HepG2 (cell line): ENCODE measurements at regions not wholly inside any gene's neighbourhood (a gene's known extent, or its start where the extent isn't known, plus 50 kb on each side); places are given as distances from the start of the nearest gene placed in this dataset.
A peak's percentile ranks its signal among the peaks of the same experiment; 100 is the strongest.

Source experiments
- ATAC-seq: fragments of 200-7000 bp; cut with Tn5 transposase; 3 replicates; pipeline ENCODE4 v1.9.1; 2020; ENCODE audit warnings: mild to moderate bottlenecking, moderate library complexity
- BruUV-seq: library from RNA; stranded (reverse); fragments of 400-500 nt; replicated peaks from 2 replicates; lab custom pipeline; 2021; lab: Mats Ljungman, UMichigan
- CTCF ChIA-PET: fragments of 300-600 bp; formaldehyde crosslinking; extraction: SDS; loops from one replicate; lab custom pipeline; 2021; ENCODE audit warnings: low total read pairs, inconsistent platforms, low intra/inter-chr PET ratio; lab: Yijun Ruan, JAX
- POLR2A ChIA-PET: fragments of 350-600 bp; sonication (Branson Sonifier 250); formaldehyde crosslinking; loops from one replicate; lab custom pipeline; 2020; ENCODE audit warnings: antibody characterized with exemption, inconsistent platforms; lab: Yijun Ruan, JAX
- DNase-seq: peaks from one replicate; pipeline ENCODE4 v3.0.0-alpha.2; 2015; ENCODE audit warnings: low spot score
- FAIRE-seq: peaks from 3 replicates; lab custom pipeline; 2011; peaks lifted over from hg19 to GRCh38; lab: Jason Lieb, UNC
- H2AFZ ChIP-seq: one replicate; pipeline ENCODE4 v1.6.1; 2011; ENCODE audit warnings: low read length, inconsistent platforms
- H3K27ac ChIP-seq: fragments of 300-600 bp; 3 replicates; pipeline ENCODE4 v1.8.0; 2011; ENCODE audit warnings: mixed run types, mild to moderate bottlenecking, mixed read lengths, low read length, inconsistent platforms; ENCODE audit not compliant: insufficient read depth; ENCODE audit errors: extremely low read length
- H3K27me3 ChIP-seq, 2 experiments: fragments of 200-600 bp in 1 of 2; 2 replicates in 1 of 2; 3 replicates in 1 of 2; pipeline versions ENCODE4 v1.6.0 to v1.8.0; 2011; ENCODE audit warnings: low read length in 2 of 2, mild to moderate bottlenecking in 2 of 2, moderate library complexity in 2 of 2, inconsistent platforms in 1 of 2; ENCODE audit not compliant: insufficient read depth in 2 of 2, control insufficient read depth in 1 of 2
- H3K36me3 ChIP-seq, 2 experiments: fragments of 200-600 bp in 1 of 2; replicated peaks in 1 of 2; 2 replicates in 1 of 2; 3 replicates in 1 of 2; pipeline versions ENCODE4 v1.5.1 to v1.8.0; 2011; ENCODE audit warnings: low read length in 2 of 2, inconsistent platforms in 1 of 2; ENCODE audit not compliant: insufficient read depth in 2 of 2, control insufficient read depth in 1 of 2
- H3K4me1 ChIP-seq: 2 replicates; pipeline ENCODE4 v1.5.1; 2012; ENCODE audit warnings: low read length, inconsistent platforms; ENCODE audit not compliant: insufficient read depth
- H3K4me2 ChIP-seq: 2 replicates; pipeline ENCODE4 v1.6.0; 2011; ENCODE audit warnings: low read depth, low read length, inconsistent platforms
- H3K4me3 ChIP-seq, 3 experiments: fragments of 200-600 bp in 1 of 3; sonication (generic), shearing (Covaris generic) in 1 of 3; replicated peaks in 1 of 3; 2 replicates each; pipeline ENCODE4 v1.5.1; 2011 to 2016; ENCODE audit warnings: low read length in 3 of 3, inconsistent platforms in 2 of 3, low read depth in 2 of 3, mild to moderate bottlenecking in 2 of 3, control low read depth in 1 of 3, mixed read lengths in 1 of 3; ENCODE audit not compliant: insufficient read depth in 1 of 3
- H3K79me2 ChIP-seq: one replicate; pipeline ENCODE4 v1.6.1; 2011; ENCODE audit warnings: low read length, inconsistent platforms; ENCODE audit not compliant: insufficient read depth
- H3K9ac ChIP-seq: 2 replicates; pipeline ENCODE4 v1.6.0; 2011; ENCODE audit warnings: mild to moderate bottlenecking, low read depth, low read length, inconsistent platforms; ENCODE audit not compliant: insufficient read depth
- H3K9me3 ChIP-seq: 2 replicates; pipeline ENCODE4 v1.5.1; 2012; ENCODE audit warnings: mild to moderate bottlenecking, low read length
- H4K20me1 ChIP-seq: 2 replicates; pipeline ENCODE4 v1.6.0; 2011; ENCODE audit warnings: inconsistent platforms, mild to moderate bottlenecking, low read length, moderate library complexity; ENCODE audit not compliant: insufficient read depth
- TAF1 ChIP-seq: sonication (generic); formaldehyde crosslinking; IDR thresholded peaks from 2 replicates; pipeline ENCODE4 v1.4.0; 2020; ENCODE audit warnings: missing genetic modification reagents
- ZNF619 ChIP-seq: sonication (generic); formaldehyde crosslinking; IDR thresholded peaks from 2 replicates; pipeline ENCODE4 v1.4.0; 2020; ENCODE audit warnings: mild to moderate bottlenecking, missing genetic modification reagents
- ZNF747 ChIP-seq: sonication (generic); formaldehyde crosslinking; IDR thresholded peaks from 2 replicates; pipeline ENCODE4 v1.8.1; 2023; ENCODE audit warnings: missing genetic modification reagents, mild to moderate bottlenecking, borderline replicate concordance
- ZNF775 ChIP-seq: sonication (generic); formaldehyde crosslinking; IDR thresholded peaks from 2 replicates; pipeline ENCODE4 v1.4.0; 2020; ENCODE audit warnings: missing genetic modification reagents, mild to moderate bottlenecking, moderate library complexity, borderline replicate concordance
- WGBS: methylation state at CpG from one replicate; pipeline ENCODE4 v1.1.6; 2017; ENCODE audit warnings: low lambda C conversion rate; 5-methylcytosine and 5-hydroxymethylcytosine counted together
- in situ Hi-C: cut with HindIII; loops from 2 replicates; pipeline ENCODE4 v1.10.0; 2017; ENCODE audit warnings: low pct_unique_long_range_greater_than_20kb; ENCODE audit not compliant: extremely low pct_ligation_motif_present
- intact Hi-C: fragments of 100-400 bp; cut with micrococcal nuclease; formaldehyde crosslinking; loops from one replicate; pipeline ENCODE4 v1.10.0; 2022; ENCODE audit not compliant: unreplicated experiment
- TF ChIP-seq, protein P1 (sequence below): fragments of 450-650 bp; IDR thresholded peaks from 2 replicates; pipeline ENCODE4 v1.6.1; 2016
- TF ChIP-seq, protein P2 (sequence below): IDR thresholded peaks from 2 replicates; pipeline ENCODE4 v1.6.1; 2016; ENCODE audit warnings: low read depth, missing genetic modification reagents, missing compliant biosample characterization

DNA sequence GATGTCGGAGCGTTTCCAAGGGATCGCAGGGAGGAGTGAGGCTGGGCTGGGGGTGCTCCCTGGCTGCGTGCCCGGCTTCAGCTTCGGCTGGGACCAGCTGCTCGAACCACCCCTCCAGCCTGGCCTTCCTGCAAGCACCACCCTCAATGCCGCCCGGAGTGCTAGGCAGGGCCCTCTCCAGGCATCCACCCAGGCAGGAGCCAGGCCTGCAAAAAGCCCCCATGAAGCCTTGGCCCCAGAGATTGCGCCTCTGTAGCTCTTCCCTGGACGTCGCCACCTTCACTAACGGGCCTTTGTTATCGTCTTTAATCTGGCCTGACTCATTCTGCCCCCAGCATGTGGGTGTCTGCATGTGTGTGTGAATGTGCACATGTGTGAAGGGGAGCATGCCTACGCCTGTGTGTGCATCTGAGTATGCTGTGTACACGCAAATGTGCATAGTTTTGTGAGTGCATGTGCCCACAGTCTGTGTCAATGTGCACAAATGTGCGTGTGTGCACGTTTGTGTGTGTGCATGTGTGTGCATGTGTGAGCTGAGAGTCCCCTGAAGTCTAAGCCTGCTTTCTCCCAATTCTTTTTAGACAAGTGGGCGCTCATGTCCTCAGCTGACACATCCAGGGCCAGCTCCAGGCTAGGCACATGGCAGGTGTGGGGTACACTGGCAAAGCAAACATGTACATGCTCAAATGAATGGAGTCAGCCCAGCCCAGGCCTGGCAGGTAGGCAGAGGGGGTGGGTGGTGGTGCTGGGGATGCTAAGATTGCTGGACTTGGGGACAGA is 195.4 kb upstream of the C14orf180 start:
- WGBS = 1% methylated on average over 12 of the region's 19 CpGs
- H3K4me1 ChIP-seq = no peaks in the 10 kb centered on the region

More for the DNA sequence above, 195.4 kb upstream of the C14orf180 start:
- ChIA-PET POLR2A (no interaction called here), CTCF (no interaction called here)
- no peak for TF ChIP-seq ZNF747
- no peak for TF ChIP-seq TAF1 (CRISPR knock-in tag)
- no peak for TF ChIP-seq ZNF619 (CRISPR knock-in tag)
- TF ChIP-seq, protein P1, sequence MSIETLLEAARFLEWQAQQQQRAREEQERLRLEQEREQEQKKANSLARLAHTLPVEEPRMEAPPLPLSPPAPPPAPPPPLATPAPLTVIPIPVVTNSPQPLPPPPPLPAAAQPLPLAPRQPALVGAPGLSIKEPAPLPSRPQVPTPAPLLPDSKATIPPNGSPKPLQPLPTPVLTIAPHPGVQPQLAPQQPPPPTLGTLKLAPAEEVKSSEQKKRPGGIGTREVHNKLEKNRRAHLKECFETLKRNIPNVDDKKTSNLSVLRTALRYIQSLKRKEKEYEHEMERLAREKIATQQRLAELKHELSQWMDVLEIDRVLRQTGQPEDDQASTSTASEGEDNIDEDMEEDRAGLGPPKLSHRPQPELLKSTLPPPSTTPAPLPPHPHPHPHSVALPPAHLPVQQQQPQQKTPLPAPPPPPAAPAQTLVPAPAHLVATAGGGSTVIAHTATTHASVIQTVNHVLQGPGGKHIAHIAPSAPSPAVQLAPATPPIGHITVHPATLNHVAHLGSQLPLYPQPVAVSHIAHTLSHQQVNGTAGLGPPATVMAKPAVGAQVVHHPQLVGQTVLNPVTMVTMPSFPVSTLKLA = peak; percentile 77
- TF ChIP-seq, protein P2, sequence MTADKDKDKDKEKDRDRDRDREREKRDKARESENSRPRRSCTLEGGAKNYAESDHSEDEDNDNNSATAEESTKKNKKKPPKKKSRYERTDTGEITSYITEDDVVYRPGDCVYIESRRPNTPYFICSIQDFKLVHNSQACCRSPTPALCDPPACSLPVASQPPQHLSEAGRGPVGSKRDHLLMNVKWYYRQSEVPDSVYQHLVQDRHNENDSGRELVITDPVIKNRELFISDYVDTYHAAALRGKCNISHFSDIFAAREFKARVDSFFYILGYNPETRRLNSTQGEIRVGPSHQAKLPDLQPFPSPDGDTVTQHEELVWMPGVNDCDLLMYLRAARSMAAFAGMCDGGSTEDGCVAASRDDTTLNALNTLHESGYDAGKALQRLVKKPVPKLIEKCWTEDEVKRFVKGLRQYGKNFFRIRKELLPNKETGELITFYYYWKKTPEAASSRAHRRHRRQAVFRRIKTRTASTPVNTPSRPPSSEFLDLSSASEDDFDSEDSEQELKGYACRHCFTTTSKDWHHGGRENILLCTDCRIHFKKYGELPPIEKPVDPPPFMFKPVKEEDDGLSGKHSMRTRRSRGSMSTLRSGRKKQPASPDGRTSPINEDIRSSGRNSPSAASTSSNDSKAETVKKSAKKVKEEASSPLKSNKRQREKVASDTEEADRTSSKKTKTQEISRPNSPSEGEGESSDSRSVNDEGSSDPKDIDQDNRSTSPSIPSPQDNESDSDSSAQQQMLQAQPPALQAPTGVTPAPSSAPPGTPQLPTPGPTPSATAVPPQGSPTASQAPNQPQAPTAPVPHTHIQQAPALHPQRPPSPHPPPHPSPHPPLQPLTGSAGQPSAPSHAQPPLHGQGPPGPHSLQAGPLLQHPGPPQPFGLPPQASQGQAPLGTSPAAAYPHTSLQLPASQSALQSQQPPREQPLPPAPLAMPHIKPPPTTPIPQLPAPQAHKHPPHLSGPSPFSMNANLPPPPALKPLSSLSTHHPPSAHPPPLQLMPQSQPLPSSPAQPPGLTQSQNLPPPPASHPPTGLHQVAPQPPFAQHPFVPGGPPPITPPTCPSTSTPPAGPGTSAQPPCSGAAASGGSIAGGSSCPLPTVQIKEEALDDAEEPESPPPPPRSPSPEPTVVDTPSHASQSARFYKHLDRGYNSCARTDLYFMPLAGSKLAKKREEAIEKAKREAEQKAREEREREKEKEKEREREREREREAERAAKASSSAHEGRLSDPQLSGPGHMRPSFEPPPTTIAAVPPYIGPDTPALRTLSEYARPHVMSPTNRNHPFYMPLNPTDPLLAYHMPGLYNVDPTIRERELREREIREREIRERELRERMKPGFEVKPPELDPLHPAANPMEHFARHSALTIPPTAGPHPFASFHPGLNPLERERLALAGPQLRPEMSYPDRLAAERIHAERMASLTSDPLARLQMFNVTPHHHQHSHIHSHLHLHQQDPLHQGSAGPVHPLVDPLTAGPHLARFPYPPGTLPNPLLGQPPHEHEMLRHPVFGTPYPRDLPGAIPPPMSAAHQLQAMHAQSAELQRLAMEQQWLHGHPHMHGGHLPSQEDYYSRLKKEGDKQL (CRISPR knock-in tag) = no peak
- TF ChIP-seq ZNF775 (CRISPR knock-in tag) = no peak
- H3K9ac ChIP-seq = no peak overlapping the region
- no peak overlapping the region for H2AFZ ChIP-seq
- in situ Hi-C loops = no loop called here
- intact Hi-C loops = no loop called here
- DNase-seq (no peak), FAIRE-seq (no peak), ATAC-seq (no peak)
- no TSS peak for BruUV-seq
- no peak overlapping the region for H3K27ac ChIP-seq
- H3K36me3 ChIP-seq = no peaks in the 10 kb centered on the region
- peaks cover 14 to 77% of the 10 kb centered on the region in 2 experiments for H3K27me3 ChIP-seq
- no peaks in the 10 kb centered on the region for H3K9me3 ChIP-seq
- no peak overlapping the region for H3K4me2 ChIP-seq
- H4K20me1 ChIP-seq = no peaks in the 10 kb centered on the region
- no peak overlapping the region for H3K4me3 ChIP-seq
- no peaks in the 10 kb centered on the region for H3K79me2 ChIP-seq
